ENCODE measurements at regions not wholly inside any gene's neighbourhood (a gene's known extent, or its start where the extent isn't known, plus 50 kb on each side); places are given as distances from the start of the nearest gene placed in this dataset.

DNA sequence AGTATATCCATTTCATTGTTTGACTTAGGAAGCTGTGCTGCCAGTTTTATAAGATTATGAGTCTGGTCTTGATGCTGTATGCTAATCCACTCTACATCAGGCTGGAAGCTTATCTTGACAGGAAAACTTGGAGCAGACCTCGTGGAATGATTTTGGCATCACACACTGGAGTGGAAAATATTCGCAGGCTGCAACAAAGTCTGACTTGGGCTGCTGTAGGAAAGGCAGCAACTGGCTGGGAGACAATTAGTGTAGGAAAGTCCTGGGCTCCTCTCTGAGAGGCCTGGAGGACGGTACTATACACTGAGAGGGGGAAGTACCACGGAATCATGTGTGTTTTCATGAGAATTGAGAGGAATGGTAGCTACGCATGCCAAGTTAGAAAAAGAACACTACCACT is 383.7 kb downstream of the ETNK1 start (continued):
- no peak for TF ChIP-seq BHLHE40 (IDR thresholded peaks at IDR 0.05; ENCODE audit: borderline replicate concordance in 1 of 2, low read depth in 2 of 2, low read length in 1 of 2)
- TF ChIP-seq DPF2 (IDR thresholded peaks at IDR 0.05), result no peak
- TF ChIP-seq FOXK2 (IDR thresholded peaks at IDR 0.05), result no peak
- TF ChIP-seq, protein P1, sequence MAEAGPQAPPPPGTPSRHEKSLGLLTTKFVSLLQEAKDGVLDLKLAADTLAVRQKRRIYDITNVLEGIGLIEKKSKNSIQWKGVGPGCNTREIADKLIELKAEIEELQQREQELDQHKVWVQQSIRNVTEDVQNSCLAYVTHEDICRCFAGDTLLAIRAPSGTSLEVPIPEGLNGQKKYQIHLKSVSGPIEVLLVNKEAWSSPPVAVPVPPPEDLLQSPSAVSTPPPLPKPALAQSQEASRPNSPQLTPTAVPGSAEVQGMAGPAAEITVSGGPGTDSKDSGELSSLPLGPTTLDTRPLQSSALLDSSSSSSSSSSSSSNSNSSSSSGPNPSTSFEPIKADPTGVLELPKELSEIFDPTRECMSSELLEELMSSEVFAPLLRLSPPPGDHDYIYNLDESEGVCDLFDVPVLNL (IDR thresholded peaks at IDR 0.05; ENCODE audit: low read depth, low read length), result no peak
- TF ChIP-seq RELA (IDR thresholded peaks at IDR 0.05; ENCODE audit: borderline replicate concordance, partially characterized antibody), result no peak
- no peak for TF ChIP-seq ZNF274 (IDR thresholded peaks at IDR 0.05; ENCODE audit: insufficient read depth, insufficient read length)
- TF ChIP-seq MTA2 (IDR thresholded peaks at IDR 0.05; ENCODE audit: low read depth), result no peak

DNA sequence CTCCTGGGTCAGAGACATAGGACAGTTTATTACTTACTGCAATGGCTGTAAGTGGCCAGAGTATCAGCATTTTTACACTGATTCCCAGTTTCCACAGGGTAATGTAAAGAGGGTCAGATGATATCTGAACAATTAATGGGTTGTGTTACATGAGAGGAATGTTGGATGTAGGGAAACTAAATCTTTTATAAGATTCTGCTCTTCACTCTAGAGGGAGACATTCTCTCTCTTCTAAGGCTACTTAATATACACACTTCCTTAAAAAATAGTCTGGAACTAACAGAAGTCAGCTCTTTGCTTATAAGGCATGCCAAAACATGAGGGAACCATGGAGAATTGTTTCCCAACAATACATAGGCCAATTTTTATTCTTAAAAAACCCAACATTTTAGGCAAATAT is 389.8 kb downstream of the ETNK1 start:
- no peak overlapping the region for H3K9ac ChIP-seq (ENCODE audit: control insufficient read depth, insufficient read depth, low read length)
- ChIA-PET POLR2A (no interaction called here), SMC1A (ENCODE audit: uncharacterized antibody, unreplicated experiment) (interaction anchor here (0.6 kb wide), 1 partner anchor 456 kb away, joined by 3 read pairs; no protein-coding TSS in a partner anchor), CTCF (no interaction called here), RAD21 (ENCODE audit: unreplicated experiment) (no interaction called here)
- no peaks in the 10 kb centered on the region for H3K4me1 ChIP-seq (ENCODE audit: control insufficient read depth, insufficient read depth, low read length)
- no peaks in the 10 kb centered on the region for H3K9me3 ChIP-seq (replicated peaks; ENCODE audit: control insufficient read depth, insufficient read depth, low read length)
- no TSS peak for BruUV-seq (replicated peaks)
- H3K4me2 ChIP-seq (ENCODE audit: control insufficient read depth, insufficient read depth), result no peak overlapping the region
- no peak for FAIRE-seq
- H4K20me1 ChIP-seq (ENCODE audit: control insufficient read depth, insufficient read depth), result no peaks in the 10 kb centered on the region
- no peak for DNase-seq (ENCODE audit: low read depth, low spot score)
- in situ Hi-C loops (cut with MboI) (no loop called here), intact Hi-C loops (cut with micrococcal nuclease; ENCODE audit: unreplicated experiment) (no loop called here)
- H3K4me3 ChIP-seq, result no peak overlapping the region
- no peak overlapping the region for H2AFZ ChIP-seq (ENCODE audit: control insufficient read depth, low read depth, low read length)
- ATAC-seq, result no peak
- H3K79me2 ChIP-seq (ENCODE audit: control insufficient read depth, insufficient read depth, low read length), result no peaks in the 10 kb centered on the region
- no peak overlapping the region for H3K27ac ChIP-seq (ENCODE audit: control insufficient read depth, insufficient read depth)
- no peaks in the 10 kb centered on the region for H3K27me3 ChIP-seq (replicated peaks in 1 of 2; ENCODE audit: control insufficient read depth in 2 of 2, insufficient read depth in 2 of 2, low read length in 1 of 2)
- no peaks in the 10 kb centered on the region for H3K36me3 ChIP-seq (ENCODE audit: control insufficient read depth in 2 of 2, insufficient read depth in 2 of 2, low read length in 1 of 2)
- no peak for TF ChIP-seq HDAC2 (IDR thresholded peaks at IDR 0.05)
- no peak for TF ChIP-seq ZBED1 (IDR thresholded peaks at IDR 0.05; ENCODE audit: borderline replicate concordance)
- TF ChIP-seq, protein P2, sequence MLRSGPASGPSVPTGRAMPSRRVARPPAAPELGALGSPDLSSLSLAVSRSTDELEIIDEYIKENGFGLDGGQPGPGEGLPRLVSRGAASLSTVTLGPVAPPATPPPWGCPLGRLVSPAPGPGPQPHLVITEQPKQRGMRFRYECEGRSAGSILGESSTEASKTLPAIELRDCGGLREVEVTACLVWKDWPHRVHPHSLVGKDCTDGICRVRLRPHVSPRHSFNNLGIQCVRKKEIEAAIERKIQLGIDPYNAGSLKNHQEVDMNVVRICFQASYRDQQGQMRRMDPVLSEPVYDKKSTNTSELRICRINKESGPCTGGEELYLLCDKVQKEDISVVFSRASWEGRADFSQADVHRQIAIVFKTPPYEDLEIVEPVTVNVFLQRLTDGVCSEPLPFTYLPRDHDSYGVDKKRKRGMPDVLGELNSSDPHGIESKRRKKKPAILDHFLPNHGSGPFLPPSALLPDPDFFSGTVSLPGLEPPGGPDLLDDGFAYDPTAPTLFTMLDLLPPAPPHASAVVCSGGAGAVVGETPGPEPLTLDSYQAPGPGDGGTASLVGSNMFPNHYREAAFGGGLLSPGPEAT (IDR thresholded peaks at IDR 0.05; ENCODE audit: low read depth), result no peak
- no peak for TF ChIP-seq RUNX3 (IDR thresholded peaks at IDR 0.05; ENCODE audit: low read length)
- TF ChIP-seq BCL11A (IDR thresholded peaks at IDR 0.05; ENCODE audit: low read depth, low read length), result no peak
- no peak for TF ChIP-seq TBL1XR1 (IDR thresholded peaks at IDR 0.05; ENCODE audit: low read depth, low read length)
- TF ChIP-seq, protein P3, sequence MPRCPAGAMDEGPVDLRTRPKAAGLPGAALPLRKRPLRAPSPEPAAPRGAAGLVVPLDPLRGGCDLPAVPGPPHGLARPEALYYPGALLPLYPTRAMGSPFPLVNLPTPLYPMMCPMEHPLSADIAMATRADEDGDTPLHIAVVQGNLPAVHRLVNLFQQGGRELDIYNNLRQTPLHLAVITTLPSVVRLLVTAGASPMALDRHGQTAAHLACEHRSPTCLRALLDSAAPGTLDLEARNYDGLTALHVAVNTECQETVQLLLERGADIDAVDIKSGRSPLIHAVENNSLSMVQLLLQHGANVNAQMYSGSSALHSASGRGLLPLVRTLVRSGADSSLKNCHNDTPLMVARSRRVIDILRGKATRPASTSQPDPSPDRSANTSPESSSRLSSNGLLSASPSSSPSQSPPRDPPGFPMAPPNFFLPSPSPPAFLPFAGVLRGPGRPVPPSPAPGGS (IDR thresholded peaks at IDR 0.05; ENCODE audit: borderline replicate concordance, insufficient read depth, low read depth, low read length, poor library complexity, severe bottlenecking), result no peak
- TF ChIP-seq, protein P4, sequence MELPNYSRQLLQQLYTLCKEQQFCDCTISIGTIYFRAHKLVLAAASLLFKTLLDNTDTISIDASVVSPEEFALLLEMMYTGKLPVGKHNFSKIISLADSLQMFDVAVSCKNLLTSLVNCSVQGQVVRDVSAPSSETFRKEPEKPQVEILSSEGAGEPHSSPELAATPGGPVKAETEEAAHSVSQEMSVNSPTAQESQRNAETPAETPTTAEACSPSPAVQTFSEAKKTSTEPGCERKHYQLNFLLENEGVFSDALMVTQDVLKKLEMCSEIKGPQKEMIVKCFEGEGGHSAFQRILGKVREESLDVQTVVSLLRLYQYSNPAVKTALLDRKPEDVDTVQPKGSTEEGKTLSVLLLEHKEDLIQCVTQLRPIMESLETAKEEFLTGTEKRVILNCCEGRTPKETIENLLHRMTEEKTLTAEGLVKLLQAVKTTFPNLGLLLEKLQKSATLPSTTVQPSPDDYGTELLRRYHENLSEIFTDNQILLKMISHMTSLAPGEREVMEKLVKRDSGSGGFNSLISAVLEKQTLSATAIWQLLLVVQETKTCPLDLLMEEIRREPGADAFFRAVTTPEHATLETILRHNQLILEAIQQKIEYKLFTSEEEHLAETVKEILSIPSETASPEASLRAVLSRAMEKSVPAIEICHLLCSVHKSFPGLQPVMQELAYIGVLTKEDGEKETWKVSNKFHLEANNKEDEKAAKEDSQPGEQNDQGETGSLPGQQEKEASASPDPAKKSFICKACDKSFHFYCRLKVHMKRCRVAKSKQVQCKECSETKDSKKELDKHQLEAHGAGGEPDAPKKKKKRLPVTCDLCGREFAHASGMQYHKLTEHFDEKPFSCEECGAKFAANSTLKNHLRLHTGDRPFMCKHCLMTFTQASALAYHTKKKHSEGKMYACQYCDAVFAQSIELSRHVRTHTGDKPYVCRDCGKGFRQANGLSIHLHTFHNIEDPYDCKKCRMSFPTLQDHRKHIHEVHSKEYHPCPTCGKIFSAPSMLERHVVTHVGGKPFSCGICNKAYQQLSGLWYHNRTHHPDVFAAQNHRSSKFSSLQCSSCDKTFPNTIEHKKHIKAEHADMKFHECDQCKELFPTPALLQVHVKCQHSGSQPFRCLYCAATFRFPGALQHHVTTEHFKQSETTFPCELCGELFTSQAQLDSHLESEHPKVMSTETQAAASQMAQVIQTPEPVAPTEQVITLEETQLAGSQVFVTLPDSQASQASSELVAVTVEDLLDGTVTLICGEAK (IDR thresholded peaks at IDR 0.05; ENCODE audit: borderline replicate concordance), result no peak
- no peak for TF ChIP-seq ZNF384 (IDR thresholded peaks at IDR 0.05; ENCODE audit: borderline replicate concordance, low read depth, low read length)
